ENCODE measurements at regions not wholly inside any gene's neighbourhood (a gene's known extent, or its start where the extent isn't known, plus 50 kb on each side); places are given as distances from the start of the nearest gene placed in this dataset.

GRCh38 chr13:62432906-62433305, 1017.3 kb upstream of the PCDH20 start:
- CTCF ChIA-PET = no interaction called here
- dilution Hi-C loops (cut with MboI; ENCODE audit: extremely low pct_ligation_motif_present, low sequenced_read_pairs) = no loop called here

More at GRCh38 chr13:62432906-62433305, 1017.3 kb upstream of the PCDH20 start:
- Histone ChIP-seq H3K27ac (ENCODE audit: insufficient read depth, low read depth, low read length) (no peak overlapping the region), H3K4me1 (ENCODE audit: control insufficient read depth, extremely low read depth, insufficient read depth, low read length) (no peaks in the 10 kb centered on the region), H4K20me1 (replicated peaks; ENCODE audit: control insufficient read depth, extremely low read depth, insufficient read depth, low read length) (no peaks in the 10 kb centered on the region), H3K79me2 (ENCODE audit: control insufficient read depth, insufficient read depth, low read length) (no peaks in the 10 kb centered on the region), H3K4me2 (ENCODE audit: insufficient read depth, low read length) (no peak overlapping the region), H3K27me3 (ENCODE audit: control insufficient read depth in 2 of 2, insufficient read depth in 2 of 2, low read length in 2 of 2) (no peaks in the 10 kb centered on the region), H2AFZ (ENCODE audit: low read depth, low read length) (no peak overlapping the region), H3K4me3 (replicated peaks in 1 of 3; ENCODE audit: insufficient read depth in 1 of 3, low read depth in 1 of 3, low read length in 3 of 3) (no peak overlapping the region), H3K9me1 (replicated peaks; ENCODE audit: control insufficient read depth, extremely low read depth, insufficient read depth, low read length) (no peaks in the 10 kb centered on the region), H3K9ac (replicated peaks; ENCODE audit: extremely low read depth, insufficient read depth, low read length) (no peak overlapping the region), H3K36me3 (ENCODE audit: control insufficient read depth in 2 of 2, extremely low read depth in 1 of 2, insufficient read depth in 2 of 2, low read length in 2 of 2) (no peaks in the 10 kb centered on the region), H3K9me3 (replicated peaks; ENCODE audit: control insufficient read depth, insufficient read depth, low read length) (no peaks in the 10 kb centered on the region)
- POLR2A ChIA-PET = no interaction called here
- intact Hi-C loops (cut with micrococcal nuclease) = no loop called here
- no peak for FAIRE-seq
- no TSS peak for BruUV-seq (replicated peaks)
- TF ChIP-seq EZH2 (IDR thresholded peaks at IDR 0.05; ENCODE audit: borderline replicate concordance, low read depth, low read length, severe bottlenecking) (no peak), POLR2AphosphoS5 (IDR thresholded peaks at IDR 0.05; ENCODE audit: insufficient read depth, low read depth, low read length) (no peak), MAX (IDR thresholded peaks at IDR 0.05; ENCODE audit: insufficient read depth, insufficient read length) (no peak), POLR2A (IDR thresholded peaks at IDR 0.05; ENCODE audit: low read depth, low read length) (no peak), JUN (IDR thresholded peaks at IDR 0.05; ENCODE audit: borderline replicate concordance, insufficient read depth, insufficient read length, low read depth) (no peak), CTCF (IDR thresholded peaks at IDR 0.05; ENCODE audit: extremely low read depth in 1 of 2, insufficient read depth in 1 of 2, low read depth in 1 of 2, low read length in 2 of 2) (no peak), MYC (IDR thresholded peaks at IDR 0.05; ENCODE audit: low read depth, low read length) (no peak), FOS (IDR thresholded peaks at IDR 0.05; ENCODE audit: borderline replicate concordance, insufficient read depth, low read length) (no peak), GATA2 (IDR thresholded peaks at IDR 0.05; ENCODE audit: insufficient read depth, insufficient read length, low read depth, low read length) (no peak)
- no peak for DNase-seq (ENCODE audit: low read depth, low spot score)

All from endothelial cell of umbilical vein (primary cell).